Hepatocyte (in vitro differentiated cells): ENCODE measurements at regions not wholly inside any gene's neighbourhood (a gene's known extent, or its start where the extent isn't known, plus 50 kb on each side); places are given as distances from the start of the nearest gene placed in this dataset.

Experiments
- EZH2 ChIP-seq: fragments of 200-600 bp; sonication (generic); IDR thresholded peaks from 2 replicates; pipeline ENCODE4 v1.6.1; 2016; ENCODE audit warnings: antibody characterized with exemption, mild to moderate bottlenecking, borderline replicate concordance
- TF ChIP-seq, protein P1 (sequence below): fragments of 200-600 bp; sonication (generic); IDR thresholded peaks from 2 replicates; pipeline ENCODE4 v1.5.1; 2016; ENCODE audit warnings: antibody characterized with exemption, mild to moderate bottlenecking; ENCODE audit not compliant: poor library complexity

DNA sequence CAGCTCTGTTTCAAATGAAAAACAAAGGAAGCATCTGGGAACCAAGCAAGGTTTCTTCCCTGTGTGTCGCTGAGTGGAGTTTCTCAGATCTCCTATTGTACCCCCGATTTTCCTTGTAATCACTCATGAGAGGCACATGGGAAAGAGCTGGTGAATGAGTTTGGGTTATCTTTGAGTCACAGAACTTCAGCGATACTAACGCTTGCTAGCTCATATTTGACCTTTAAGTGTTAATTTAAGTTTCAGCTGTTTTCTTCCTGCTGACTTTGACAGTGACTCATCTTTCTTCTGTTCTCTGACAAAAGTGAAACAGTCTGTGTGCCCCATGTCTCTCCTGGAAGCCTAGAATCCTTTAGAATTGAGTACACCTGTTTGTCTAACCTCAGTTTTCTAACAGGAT is 261.1 kb upstream of the RGS17 start:
- TF ChIP-seq, protein P1, sequence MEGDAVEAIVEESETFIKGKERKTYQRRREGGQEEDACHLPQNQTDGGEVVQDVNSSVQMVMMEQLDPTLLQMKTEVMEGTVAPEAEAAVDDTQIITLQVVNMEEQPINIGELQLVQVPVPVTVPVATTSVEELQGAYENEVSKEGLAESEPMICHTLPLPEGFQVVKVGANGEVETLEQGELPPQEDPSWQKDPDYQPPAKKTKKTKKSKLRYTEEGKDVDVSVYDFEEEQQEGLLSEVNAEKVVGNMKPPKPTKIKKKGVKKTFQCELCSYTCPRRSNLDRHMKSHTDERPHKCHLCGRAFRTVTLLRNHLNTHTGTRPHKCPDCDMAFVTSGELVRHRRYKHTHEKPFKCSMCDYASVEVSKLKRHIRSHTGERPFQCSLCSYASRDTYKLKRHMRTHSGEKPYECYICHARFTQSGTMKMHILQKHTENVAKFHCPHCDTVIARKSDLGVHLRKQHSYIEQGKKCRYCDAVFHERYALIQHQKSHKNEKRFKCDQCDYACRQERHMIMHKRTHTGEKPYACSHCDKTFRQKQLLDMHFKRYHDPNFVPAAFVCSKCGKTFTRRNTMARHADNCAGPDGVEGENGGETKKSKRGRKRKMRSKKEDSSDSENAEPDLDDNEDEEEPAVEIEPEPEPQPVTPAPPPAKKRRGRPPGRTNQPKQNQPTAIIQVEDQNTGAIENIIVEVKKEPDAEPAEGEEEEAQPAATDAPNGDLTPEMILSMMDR = no peak
- no peak for TF ChIP-seq EZH2
